ENCODE measurements at regions not wholly inside any gene's neighbourhood (a gene's known extent, or its start where the extent isn't known, plus 50 kb on each side); places are given as distances from the start of the nearest gene placed in this dataset.

DNA sequence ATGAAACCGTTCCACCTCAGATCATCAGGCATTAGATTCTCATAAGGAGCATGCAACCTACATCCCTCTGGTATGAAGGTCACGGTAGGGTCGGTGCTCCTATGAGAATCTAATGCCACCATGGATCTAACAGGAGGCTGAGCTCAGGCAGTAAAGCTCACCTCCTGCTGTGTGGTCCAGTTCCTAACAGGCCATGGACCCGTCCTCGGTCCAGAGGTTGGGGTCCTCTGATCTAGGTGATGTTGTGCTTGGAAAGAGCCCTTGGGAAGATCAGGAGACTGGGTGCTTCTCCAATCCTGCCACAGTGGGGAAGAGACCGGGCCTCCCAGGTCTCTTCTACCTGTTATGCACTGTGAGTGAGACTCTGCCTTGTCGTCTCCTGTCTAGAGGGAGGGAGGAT, 104.6 kb downstream of the ACKR3 start:
- no peak for DNase-seq

DNA sequence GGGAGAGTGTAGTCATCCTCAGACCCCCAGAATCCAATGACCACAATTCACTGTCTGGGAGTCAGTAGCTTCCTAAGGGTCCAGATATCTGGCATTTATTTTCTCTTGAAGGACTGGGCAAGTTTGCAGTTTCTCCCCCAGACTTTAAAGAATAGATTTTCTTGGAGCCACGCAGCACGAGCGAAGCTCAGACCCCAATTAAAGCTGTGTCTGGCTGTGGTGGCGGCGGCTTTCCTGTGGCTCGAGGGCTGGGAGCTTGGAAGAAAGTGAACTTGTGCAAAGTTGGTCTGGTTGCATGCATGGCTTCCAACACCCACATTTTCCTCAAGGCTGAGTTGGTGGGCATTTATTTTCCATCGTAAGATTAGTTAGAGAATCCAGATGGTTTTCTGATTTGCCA, 105.0 kb downstream of the ACKR3 start:
- no peak for DNase-seq

DNA sequence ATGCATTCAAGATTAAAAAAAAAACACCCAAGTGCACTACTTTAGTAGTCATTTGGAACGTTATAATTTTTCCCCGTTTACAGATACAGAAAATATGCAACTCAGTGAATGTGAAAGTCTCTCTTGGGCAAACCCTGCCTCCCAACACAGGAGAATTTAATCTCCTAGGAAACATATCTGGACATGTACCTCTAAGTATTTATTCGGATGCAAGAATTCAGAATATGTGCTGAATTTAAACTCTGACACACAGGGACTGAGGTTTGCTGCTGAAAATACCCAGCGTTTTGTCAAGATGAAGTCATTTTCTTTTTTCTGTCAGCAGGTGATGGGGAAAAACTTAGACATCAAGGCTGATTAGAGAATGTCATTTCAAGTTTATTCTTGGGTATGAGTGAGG, 105.4 kb downstream of the ACKR3 start:
- DNase-seq, result no peak

DNA sequence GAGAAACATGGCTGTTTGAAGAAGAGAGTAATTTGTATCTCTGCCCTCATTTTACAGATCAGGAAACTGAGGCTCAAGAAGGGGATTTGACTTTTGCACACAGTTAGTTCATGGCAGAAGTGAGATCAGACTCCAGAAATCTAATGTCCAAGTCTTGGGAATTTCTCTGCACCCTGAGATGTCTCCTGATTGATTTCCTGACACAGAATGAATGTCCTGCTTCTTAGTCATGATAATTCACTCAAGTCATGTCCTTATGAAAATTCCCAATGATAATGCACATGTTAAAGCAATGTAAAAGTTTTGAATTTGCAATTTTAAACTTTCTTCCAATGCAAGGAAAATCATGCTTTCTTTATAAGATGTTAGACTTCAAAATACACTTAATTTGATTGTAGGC, 105.9 kb downstream of the ACKR3 start:
- DNase-seq, result no peak

DNA sequence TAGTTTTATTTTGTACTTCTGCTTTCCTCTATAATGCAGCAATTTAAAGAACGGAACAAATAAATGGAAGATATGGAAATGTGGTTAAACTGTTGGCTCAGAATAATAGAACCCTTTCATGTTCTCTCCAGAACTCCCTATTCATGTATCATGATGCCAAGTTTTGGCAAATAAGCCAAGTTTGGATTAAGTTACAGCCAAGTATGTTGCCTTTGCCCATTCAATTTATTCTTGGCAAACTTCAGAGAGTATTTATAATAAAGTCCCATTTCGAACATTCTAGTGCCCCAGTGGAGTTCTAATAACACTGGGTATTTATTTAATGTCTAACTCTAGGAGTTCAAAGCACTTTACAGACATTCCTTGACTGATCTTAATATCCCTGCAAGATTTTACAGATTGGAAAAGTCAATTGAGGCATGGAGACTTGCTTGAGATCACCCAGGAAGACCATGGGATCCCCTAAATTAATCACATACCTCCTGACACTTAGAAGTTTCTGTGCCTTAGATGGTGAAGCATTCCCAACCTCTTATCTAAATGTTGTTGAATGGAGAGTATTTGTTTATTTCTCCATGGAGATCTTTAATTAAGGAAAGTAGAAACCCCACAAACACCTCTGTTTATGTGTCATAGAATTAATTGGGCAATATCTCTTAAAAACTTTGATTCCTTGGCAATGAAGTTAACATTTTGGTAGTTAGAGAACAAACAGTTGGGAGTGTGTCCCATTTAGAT, 106.7 kb downstream of the ACKR3 start:
- peak; percentile 58 to 83 for DNase-seq

DNA sequence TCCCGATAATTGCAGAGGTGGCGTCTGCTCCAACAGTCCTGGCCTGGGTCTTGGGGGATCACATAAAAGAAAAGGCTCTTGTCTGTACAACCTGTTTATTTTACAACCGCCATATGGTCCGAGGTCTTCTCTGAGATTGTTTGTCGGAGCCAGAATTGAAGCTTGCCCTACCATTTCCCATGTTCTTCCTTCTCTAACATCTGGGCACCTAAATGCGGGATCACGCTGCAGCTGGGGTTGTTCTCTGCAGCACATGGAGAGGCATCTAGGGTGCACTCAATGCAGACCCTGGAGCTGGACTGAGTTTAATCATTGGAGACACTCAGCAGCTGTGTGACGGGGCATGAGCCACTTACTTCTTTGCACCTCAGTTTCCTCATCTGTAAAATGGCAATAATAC, 107.7 kb downstream of the ACKR3 start:
- DNase-seq, result no peak

DNA sequence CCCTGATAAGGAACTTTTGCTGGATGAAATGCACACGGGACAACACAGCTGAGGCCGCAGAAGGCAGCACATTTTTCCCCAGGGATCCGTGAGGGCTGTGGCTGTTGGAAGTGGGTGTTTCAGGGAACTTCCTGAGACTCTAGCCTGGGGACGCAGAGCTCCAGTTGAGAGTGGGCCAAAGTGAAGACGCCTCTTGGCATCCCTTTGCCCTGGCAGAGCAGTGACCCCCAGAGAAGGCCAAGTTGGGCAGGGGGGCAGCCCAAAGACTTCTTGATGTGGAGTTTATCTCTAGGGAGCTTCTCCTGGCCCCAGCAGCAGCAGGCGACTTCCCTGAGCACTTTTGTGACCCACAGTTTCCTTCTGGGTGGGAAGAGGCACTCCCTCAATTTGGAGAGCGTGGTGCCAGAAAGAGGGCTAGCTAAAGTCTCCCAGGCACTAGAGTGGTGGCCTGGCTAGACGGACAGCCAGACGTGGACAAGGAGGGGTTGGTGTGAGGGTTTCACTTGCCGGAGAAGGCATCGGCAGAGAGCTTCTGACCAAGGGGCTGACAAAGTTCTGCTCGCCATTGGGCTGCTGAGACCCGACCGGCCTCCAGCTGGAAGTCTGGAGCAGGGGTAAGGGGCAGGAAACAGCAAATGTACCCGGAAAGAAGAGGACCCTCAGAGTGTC, 108.8 kb downstream of the ACKR3 start:
- DNase-seq, result no peak

DNA sequence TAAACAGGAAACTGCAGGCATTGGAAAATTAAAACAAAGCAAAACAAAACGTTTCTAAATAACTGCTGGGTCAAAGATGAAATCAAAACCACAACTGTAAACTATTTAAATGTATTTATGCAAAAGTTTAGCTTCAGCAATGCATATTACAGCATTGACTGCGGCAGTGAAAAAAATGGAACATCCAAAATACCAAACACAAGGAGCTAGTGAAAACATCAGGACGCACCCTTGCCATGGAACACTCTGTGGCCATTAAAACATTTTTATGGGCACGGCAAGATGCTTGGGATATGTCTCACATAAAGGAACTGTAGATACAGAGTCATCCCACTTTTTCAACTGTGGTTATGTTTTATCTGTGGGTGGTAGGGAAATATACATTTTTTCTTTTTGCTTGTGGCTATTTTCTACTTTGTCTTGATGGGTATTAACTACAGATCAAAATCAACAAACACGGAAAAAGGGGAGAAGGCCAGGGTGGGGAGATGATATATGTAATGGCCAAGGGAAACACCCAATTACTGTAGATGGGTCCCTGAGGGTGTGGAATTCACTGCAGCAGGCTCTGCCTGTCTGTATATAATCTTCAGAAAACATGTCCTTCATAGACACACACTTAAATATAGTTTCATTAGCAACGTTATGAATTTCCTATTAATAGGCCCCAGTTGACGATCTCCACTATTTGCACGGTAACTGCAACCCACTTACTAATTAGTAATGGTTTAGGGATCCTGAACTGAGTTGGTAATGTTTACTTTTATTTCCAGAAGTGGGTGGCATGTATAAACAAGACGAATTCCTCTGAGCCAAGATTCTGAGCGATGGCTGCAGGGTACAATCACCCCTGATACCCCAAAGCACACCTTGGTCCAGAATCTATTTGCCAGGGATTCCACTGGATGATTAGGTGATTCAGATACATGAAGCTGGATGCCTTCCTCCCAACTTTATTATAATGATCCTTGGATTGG, 110.5 kb downstream of the ACKR3 start:
- DNase-seq, result no peak

DNA sequence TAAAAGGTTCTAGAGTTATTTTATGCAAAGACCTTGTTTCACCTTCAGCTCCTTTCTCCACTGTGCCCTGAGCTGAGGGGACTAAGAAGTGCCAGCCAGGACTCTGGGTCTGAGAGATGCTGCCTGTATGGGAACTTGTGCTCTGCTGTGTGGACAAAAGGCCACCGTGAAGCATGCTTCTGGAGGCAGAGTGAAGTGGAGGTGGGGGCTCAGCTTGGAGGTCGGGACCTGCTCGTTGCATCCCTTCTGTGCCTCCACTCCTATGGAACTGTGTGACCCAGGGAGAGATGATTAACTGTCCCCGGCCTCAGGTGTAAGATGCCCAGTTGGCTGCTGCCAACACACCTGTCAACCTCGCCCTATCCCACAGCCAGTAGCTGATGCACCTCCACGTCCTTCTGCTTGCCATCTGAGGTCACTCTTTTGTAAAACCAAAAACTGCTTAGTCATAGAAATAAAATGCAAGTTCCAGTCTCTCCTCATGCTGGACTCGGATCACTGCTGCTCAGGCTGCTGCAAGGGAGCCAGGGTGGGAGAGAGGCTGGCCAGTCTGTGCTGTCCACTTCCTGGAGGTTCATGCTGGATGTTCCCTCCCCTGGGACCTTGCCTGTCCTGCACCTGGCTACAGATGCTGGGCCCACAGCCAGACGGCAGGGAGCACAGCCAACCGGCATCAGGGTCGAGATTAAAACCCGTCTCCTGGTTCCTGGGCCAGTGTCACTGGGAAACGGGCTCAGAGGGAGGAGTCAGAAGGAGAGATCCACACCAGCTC, 113.2 kb downstream of the ACKR3 start:
- DNase-seq, result no peak

DNA sequence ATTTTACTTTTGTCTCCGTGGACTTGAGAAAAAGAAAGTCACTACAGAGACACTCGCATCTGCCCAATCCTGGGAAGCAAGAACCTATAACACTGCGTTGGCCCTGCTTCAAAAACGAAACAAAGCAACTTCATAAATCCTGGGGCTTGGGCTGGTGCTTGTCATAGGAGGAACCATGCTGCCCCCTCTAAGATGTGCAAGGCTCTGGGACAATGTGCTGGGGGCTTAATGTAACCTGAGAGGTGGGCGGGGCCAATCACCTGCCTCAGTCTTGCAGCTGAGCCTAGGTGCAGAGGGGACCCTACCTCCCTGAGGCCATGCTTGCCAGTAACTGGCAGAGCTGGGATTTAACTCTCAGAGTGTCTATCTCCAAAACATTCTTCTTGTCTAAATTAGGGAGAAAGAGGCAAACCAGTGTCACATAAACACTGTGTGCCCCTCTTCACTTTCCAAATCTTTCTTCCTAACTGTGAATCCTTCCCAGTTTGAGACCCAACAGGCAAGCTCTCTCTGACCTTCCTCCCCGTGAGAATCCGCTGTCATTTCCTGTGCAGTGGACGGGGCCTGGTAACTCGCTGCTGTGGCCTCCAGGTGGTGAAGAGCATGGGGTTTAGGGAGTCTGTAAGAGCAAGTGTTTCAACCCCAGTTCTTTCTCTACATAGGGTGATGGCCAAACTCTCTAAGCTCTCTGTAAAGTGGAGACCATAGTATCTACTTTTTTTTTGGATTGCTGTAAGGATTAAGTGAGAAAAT, 115.1 kb downstream of the ACKR3 start:
- DNase-seq, result no peak

DNA sequence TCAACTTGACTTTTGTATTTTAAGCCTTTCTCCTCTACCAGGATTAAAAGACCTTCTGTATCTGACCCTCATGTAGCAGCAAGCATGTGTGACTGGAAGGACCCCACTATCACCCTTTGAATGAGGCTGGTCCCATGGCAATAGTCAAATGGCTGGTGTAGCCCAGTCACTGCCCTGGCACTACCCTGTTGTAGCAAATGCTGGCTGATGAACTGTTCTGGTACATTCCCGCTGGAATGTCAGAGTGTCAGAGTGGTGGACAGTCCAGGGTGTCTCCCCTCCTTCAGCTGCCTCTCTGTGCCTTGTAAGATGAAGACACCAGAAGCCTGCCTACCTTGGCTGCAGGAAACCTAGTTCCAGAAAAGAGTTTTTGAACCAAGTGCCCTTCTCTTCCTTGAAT, 115.7 kb downstream of the ACKR3 start:
- DNase-seq, result no peak

DNA sequence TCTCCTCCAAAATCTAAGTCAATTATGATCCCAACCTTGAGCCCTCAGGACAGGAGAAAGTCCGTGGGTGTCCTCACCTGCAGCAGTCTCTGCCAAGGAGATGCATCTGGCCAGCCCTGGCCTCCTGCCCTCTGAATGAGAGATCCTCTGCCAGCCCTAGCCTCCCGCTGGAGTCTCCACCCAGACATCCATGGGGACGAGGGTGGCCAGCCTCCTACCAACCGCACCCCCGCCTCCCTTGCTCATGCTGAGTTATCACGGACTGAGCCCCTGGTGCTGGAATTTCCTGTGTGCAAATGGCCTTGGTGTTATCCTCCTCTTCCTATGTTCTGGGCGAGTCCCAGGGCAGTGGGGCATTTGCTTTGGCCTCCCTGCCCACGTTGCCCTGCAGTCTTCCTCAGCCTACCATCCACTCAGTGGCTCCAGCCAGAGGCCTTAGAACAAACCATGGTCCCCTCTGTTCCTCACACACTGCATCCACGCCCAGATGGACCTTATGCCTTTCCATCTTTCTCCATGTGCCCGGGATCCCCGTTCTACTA, 116.4 kb downstream of the ACKR3 start:
- DNase-seq, result no peak

DNA sequence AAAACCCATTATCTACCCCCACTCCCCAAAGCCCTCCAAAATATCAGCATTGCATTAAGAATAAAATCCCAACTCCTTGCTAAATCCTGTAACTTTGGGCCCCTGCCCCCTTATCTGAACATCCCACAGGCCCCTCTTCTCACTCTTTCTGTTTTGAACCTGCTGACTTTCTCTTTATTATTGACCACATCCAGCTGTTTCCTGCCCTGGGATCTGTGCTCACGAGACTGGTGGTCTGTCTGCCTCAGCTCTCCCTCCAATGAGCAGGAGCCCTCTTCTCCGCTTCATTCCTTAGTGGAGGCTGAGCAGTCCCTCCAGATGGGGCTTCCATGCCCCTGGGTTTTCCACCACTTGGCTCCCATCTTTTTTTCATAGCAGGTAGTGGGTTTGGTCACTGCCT, 116.9 kb downstream of the ACKR3 start:
- DNase-seq, result no peak

DNA sequence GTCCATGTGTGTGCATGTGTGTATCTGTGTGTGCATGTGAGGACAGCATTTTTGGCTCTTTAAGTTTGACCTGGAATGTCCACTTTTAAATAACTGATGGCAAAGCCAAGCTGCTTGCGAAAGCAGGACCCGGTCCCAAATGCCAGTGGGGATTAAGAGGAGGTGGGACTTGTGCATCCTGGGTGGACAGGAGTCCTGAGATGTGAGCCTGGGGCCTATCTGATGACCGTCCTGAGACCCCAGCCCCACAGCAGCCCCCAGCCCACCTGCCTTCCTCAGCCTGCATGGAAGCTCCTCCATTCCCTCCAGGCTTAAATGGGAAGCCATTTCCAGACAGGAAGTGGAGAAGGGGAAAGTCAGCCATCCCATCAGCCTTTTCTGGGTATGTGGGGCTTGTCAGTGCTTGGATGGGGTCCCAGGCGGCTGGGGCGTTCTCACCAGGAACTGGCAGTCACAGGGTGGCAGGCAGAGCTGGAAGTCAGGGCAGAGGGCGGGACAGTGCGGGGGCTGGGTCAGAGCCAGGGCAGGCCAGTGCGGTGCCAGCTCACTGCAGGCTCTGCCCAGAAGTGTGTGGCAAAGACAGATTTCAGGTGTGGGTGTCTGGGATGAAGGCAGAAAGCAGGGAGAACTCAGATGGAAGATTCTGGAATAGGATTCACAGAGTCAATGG, 117.8 kb downstream of the ACKR3 start:
- peak in 1 of 2 experiments; percentile 19 for DNase-seq

DNA sequence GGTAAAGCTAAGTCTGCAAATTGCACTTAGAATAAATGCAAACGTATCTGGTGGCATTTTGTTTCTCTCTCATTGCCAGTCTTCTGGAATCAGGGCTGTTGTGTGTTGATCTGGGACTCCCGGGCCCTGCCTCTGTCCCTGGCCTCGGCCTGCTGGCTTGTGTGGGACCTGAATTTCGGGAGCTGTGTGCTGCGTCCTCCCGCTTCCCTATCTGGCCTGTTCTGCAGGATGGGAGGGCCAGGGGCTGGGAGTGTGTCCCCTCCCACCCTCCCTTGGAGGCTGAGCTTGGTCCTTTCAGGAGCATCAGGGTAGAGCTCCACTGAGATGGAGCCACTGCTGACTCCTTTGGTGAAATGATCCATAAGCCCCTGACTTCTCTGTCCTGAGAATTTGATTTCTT, 118.5 kb downstream of the ACKR3 start:
- no peak for DNase-seq

DNA sequence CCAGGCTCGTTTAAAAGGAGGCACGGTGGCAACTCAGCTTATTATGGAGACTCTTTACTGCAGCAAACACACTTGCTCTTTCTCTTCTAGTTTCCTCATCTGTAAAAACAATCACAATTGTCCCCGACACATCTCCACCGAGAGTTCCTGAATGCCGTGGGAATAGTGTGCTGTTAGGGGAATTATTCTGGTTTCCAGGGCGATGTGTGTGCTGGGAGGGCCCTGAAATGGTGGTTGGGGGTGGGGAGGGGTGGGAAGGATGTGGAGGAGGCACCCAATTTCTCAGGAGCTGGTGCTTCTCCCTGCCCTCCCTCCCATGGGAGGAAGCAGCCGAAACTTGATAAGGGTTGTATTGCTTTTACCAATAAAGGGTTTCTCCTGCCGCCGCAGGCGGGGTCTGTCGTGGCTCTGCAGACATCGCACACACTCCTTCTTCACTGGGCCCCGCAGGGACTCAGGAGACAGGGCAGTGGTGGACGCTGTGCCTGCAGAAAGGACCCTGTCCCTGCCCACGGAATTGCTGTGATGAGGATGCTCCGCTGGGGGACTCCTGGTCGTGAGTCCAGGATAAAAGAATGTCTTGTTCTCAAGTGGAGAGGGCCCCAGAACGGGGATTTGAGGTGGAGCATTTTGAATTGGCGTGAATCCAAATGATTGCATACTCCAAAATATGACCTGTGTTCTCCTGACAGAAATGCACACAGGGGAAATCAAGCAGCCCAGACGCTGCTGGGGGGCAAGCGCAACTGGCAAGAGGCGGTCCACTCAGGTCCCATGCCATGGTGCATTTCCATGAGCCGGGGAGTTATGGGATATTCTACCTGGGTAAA, 119.2 kb downstream of the ACKR3 start:
- no peak for DNase-seq

DNA sequence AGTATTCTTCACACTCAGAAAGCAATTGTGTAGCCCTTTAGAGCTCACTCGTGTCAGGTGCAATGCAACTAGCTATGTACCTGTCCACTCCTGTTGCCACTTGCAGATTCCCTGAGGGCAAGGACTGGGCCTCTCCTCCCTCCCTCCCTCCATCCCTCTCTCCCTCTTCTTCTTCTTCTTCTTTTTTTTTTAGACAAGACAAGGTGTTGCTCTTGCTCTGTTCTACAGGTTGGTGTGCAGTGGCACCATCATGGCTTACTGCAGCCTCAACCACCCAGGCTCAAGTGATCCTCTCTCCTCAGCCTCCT, 119.7 kb downstream of the ACKR3 start:
- DNase-seq, result no peak

DNA sequence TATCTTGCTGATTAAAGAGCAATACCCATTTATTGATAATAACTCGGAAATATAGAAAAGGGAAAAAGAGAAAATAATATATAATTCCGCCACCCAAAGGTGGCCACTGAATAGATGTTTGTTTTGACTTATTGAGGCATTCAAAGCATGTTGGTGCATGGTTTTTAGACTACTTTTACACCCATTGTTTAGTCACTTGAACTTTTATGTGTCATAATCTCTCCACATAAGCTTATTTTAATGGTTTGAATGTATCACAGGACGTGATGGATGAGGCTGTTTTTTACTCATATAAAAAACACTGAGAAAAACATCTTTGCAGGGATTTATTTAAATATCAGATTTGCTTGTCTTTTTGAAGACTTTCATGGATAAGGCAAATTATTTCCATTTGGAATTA, 120.4 kb downstream of the ACKR3 start:
- no peak for DNase-seq

DNA sequence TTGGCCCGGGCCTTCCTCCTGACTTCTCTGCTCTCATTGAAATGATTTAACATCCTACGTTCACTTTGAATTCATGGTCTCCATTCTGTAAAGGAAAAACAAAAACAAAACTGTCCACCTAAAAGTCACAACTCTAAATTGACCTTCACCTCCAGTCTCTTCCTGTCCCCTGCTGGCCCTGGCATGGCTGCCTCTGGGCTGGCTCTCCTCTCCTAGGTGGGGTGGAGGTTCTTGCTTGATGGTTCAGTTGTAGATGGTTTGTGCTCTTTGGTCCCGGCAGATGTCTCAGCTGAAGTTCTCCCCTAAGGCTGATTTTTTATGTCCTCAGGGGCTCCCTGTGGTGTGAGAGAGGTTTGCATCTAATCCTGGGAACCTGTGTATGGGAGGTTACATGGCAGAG, 121.1 kb downstream of the ACKR3 start:
- DNase-seq, result no peak

DNA sequence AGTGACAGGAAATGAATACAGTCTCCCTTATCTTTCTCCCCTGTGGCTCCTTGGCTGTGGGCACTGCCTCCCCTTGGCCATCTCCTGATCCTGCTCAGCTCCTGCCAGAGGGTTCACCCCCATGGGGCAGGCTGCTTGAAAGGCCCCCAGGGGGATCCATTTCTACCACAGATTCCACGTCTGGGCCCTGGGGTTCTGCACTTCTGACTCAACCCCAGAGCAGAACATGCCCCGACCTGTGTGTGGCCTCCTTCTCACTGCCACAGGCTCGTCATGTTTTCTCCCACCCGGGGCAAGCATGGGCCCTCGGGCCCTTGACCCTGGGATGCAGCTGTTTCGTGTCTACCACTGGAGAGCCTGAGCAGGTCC, 122.2 kb downstream of the ACKR3 start:
- DNase-seq, result no peak

DNA sequence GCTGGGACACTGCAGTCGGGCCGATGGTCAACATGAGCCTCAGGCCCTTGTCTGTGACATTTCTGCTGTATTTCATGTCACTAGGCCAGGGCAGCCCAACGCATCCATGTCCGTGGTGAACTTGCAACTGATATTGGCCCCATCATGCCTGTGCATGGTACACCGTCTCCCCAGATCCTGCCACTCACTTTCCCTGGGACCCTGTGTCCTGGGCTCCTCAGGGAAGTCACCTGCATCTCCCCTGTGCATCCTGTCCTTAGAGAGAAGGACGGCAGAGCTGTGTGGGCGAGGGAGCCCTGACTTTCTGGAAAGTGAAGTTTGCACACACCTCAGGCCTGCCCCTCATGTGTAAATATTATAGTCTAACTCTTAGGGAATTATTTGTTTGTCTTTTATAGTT, 123.3 kb downstream of the ACKR3 start:
- DNase-seq, result no peak
